PC-9 (cell line): ENCODE measurements at regions not wholly inside any gene's neighbourhood (a gene's known extent, or its start where the extent isn't known, plus 50 kb on each side); places are given as distances from the start of the nearest gene placed in this dataset.

Experiments used
- BruUV-seq: library from RNA; stranded (reverse); fragments of 400-500 nt; replicated peaks from 2 replicates; lab custom pipeline; 2021; lab: Mats Ljungman, UMichigan
- CTCF ChIA-PET: fragments of 300-600 bp; sonication (Branson Sonifier 250); formaldehyde crosslinking; loops from one replicate; lab custom pipeline; 2022; ENCODE audit warnings: antibody characterized with exemption; lab: Charles Lee
- POLR2A ChIA-PET: fragments of 300-600 bp; sonication (Branson Sonifier 250); formaldehyde crosslinking; loops from one replicate; lab custom pipeline; 2022; ENCODE audit warnings: antibody characterized with exemption; ENCODE audit not compliant: unreplicated experiment; lab: Charles Lee
- DNase-seq, 2 experiments: peaks; one replicate each; pipeline versions ENCODE4 v3.0.0 to v3.0.0-alpha.2; 2015 to 2022; ENCODE audit warnings: mixed read lengths in 1 of 2
- H2AFZ ChIP-seq: fragments of 200-600 bp; sonication (generic); 2 replicates; pipeline ENCODE4 v1.8.1; 2017; ENCODE audit warnings: antibody characterized with exemption
- H3F3A ChIP-seq: fragments of 200-600 bp; sonication (generic); 2 replicates; pipeline ENCODE4 v1.8.1; 2017; ENCODE audit warnings: antibody characterized with exemption, mild to moderate bottlenecking, low read depth; ENCODE audit not compliant: insufficient read depth
- H3K27ac ChIP-seq: fragments of 200-600 bp; sonication (generic); 2 replicates; pipeline ENCODE4 v1.6.1; 2016; ENCODE audit warnings: mixed run types
- H3K27me3 ChIP-seq: fragments of 200-600 bp; sonication (generic); 2 replicates; pipeline ENCODE4 v1.6.1; 2016; ENCODE audit warnings: low read depth, mixed run types; ENCODE audit not compliant: insufficient read depth
- H3K36me3 ChIP-seq: fragments of 200-600 bp; sonication (generic); 2 replicates; pipeline ENCODE4 v1.6.1; 2016; ENCODE audit warnings: low read depth, mixed run types
- H3K4me1 ChIP-seq: fragments of 200-600 bp; sonication (generic); replicated peaks from 2 replicates; pipeline ENCODE4 v1.6.1; 2016; ENCODE audit warnings: mixed run types; ENCODE audit not compliant: insufficient read depth
- H3K4me2 ChIP-seq: fragments of 200-600 bp; sonication (generic); 2 replicates; pipeline ENCODE4 v1.6.1; 2017; ENCODE audit warnings: mixed run types
- H3K4me3 ChIP-seq: fragments of 200-600 bp; sonication (generic); 2 replicates; pipeline ENCODE4 v1.6.1; 2016; ENCODE audit warnings: mixed run types
- H3K79me2 ChIP-seq: fragments of 200-600 bp; sonication (generic); 2 replicates; pipeline ENCODE4 v1.6.1; 2017; ENCODE audit warnings: low read depth, mixed run types
- H3K9me2 ChIP-seq: fragments of 200-600 bp; sonication (generic); 2 replicates; pipeline ENCODE4 v1.8.1; 2017; ENCODE audit warnings: mild to moderate bottlenecking; ENCODE audit not compliant: insufficient read depth
- H3K9me3 ChIP-seq: fragments of 200-600 bp; sonication (generic); 2 replicates; pipeline ENCODE4 v1.8.1; 2016; ENCODE audit warnings: low read depth; ENCODE audit not compliant: insufficient read depth
- H4K20me1 ChIP-seq: fragments of 200-600 bp; sonication (generic); 2 replicates; pipeline ENCODE4 v1.8.1; 2017; ENCODE audit not compliant: insufficient read depth
- EZH2 ChIP-seq: fragments of 200-600 bp; sonication (generic); IDR thresholded peaks from 2 replicates; pipeline ENCODE4 v1.8.0; 2017; ENCODE audit warnings: antibody characterized with exemption, low read depth
- intact Hi-C: fragments of 100-400 bp; cut with micrococcal nuclease; formaldehyde crosslinking; loops from one replicate; pipeline ENCODE4 v1.10.0; 2022; ENCODE audit not compliant: unreplicated experiment
- TF ChIP-seq, protein P1 (sequence below): fragments of 200-600 bp; sonication (generic); conservative IDR thresholded peaks from 2 replicates; pipeline ENCODE4 v1.6.1; 2017; ENCODE audit warnings: mixed run types, antibody characterized with exemption, mild to moderate bottlenecking, moderate library complexity

DNA sequence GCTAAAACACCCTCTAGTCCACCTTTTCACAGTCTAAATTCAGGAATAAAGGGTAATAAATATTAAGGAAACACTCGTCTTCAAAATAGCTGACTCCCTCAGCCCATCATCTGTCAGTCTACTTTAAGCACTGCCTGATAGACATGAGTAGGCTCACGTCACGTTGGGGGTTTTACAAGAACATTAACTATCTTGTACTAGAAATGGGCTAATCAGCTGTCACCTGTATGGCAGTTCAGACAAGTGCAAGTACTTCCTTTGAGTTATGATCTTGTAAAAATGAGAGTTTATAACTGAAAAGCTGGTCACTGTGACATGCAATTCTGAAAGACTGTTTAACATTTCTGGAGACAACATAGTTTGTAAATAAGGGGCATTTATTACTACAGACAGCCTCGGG lies 936.7 kb upstream of the CTNND2 start:
- no peak for TF ChIP-seq EZH2
- TF ChIP-seq, protein P1, sequence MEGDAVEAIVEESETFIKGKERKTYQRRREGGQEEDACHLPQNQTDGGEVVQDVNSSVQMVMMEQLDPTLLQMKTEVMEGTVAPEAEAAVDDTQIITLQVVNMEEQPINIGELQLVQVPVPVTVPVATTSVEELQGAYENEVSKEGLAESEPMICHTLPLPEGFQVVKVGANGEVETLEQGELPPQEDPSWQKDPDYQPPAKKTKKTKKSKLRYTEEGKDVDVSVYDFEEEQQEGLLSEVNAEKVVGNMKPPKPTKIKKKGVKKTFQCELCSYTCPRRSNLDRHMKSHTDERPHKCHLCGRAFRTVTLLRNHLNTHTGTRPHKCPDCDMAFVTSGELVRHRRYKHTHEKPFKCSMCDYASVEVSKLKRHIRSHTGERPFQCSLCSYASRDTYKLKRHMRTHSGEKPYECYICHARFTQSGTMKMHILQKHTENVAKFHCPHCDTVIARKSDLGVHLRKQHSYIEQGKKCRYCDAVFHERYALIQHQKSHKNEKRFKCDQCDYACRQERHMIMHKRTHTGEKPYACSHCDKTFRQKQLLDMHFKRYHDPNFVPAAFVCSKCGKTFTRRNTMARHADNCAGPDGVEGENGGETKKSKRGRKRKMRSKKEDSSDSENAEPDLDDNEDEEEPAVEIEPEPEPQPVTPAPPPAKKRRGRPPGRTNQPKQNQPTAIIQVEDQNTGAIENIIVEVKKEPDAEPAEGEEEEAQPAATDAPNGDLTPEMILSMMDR, result no peak
- ChIA-PET POLR2A (no interaction called here), CTCF (no interaction called here)
- Histone ChIP-seq H3K4me2 (no peak overlapping the region), H3K36me3 (no peaks in the 10 kb centered on the region), H3K9me3 (no peaks in the 10 kb centered on the region), H2AFZ (no peak overlapping the region), H3F3A (no peaks in the 10 kb centered on the region), H3K79me2 (no peaks in the 10 kb centered on the region), H4K20me1 (no peaks in the 10 kb centered on the region), H3K4me3 (no peak overlapping the region), H3K27ac (no peak overlapping the region), H3K27me3 (no peaks in the 10 kb centered on the region), H3K4me1 (no peaks in the 10 kb centered on the region), H3K9me2 (no peaks in the 10 kb centered on the region)
- intact Hi-C loops, result no loop called here
- BruUV-seq, result no TSS peak
- no peak for DNase-seq

DNA sequence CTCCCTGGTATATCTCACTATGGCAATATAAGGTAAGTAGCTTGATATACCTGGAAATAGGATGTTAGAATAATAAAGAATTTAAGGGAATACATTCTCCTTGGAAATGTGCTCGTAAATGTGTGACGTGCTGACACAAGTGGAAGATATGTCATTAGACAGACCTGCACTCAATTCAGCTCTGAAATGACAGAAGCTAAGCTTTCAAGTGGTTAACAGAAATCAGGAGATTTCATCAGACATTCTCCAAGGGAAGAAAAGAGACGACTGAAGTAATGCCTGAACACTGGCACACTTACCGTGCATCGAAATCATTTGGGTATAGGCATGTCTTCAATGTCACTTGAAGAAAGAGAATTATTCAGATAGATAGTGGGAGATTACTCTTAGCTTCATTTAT lies 933.3 kb upstream of the CTNND2 start:
- Histone ChIP-seq H2AFZ (no peak overlapping the region), H3K4me2 (no peak overlapping the region), H4K20me1 (no peaks in the 10 kb centered on the region), H3F3A (no peaks in the 10 kb centered on the region), H3K9me3 (no peaks in the 10 kb centered on the region), H3K79me2 (no peaks in the 10 kb centered on the region), H3K4me1 (no peaks in the 10 kb centered on the region), H3K27me3 (no peaks in the 10 kb centered on the region), H3K4me3 (no peak overlapping the region), H3K9me2 (no peaks in the 10 kb centered on the region), H3K27ac (no peak overlapping the region), H3K36me3 (no peaks in the 10 kb centered on the region)
- CTCF ChIA-PET, result no interaction called here
- DNase-seq, result no peak
- intact Hi-C loops, result no loop called here
- BruUV-seq, result no TSS peak
- TF ChIP-seq, protein P1, result no peak
- TF ChIP-seq EZH2, result no peak
- POLR2A ChIA-PET, result no interaction called here

DNA sequence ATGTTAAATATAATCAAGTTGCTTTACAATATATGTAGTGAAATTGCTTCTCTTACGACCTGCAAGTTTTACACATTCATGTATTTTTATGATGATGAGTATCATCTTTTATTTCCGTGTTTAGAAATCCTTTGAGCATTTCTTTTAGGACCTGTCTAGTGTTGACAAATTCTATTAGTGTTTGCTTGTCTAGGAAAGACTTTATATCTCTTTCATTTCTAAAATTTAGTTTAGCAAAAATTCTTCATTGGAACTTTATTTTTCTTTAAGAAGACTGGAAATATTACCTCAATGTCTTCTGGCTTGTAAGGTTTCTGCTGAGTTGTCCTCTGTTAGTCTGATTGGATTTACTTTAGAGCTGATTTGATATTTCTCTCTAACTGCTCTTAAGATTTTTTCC lies 920.9 kb upstream of the CTNND2 start:
- no peaks in the 10 kb centered on the region for H4K20me1 ChIP-seq
- no peaks in the 10 kb centered on the region for H3F3A ChIP-seq
- no TSS peak for BruUV-seq
- intact Hi-C loops, result no loop called here
- no peaks in the 10 kb centered on the region for H3K4me1 ChIP-seq
- no peaks in the 10 kb centered on the region for H3K27me3 ChIP-seq
- no peak for TF ChIP-seq EZH2
- TF ChIP-seq, protein P1, result no peak
- POLR2A ChIA-PET, result no interaction called here
- H2AFZ ChIP-seq, result no peak overlapping the region
- no peaks in the 10 kb centered on the region for H3K79me2 ChIP-seq
- H3K4me3 ChIP-seq, result no peak overlapping the region
- no peaks in the 10 kb centered on the region for H3K9me2 ChIP-seq
- no peaks in the 10 kb centered on the region for H3K36me3 ChIP-seq
- H3K27ac ChIP-seq, result no peak overlapping the region
- H3K9me3 ChIP-seq, result peaks cover 14% of the 10 kb centered on the region; the same call in 1 of the 2 replicates
- CTCF ChIA-PET, result no interaction called here
- H3K4me2 ChIP-seq, result no peak overlapping the region
- DNase-seq, result no peak
